ENCODE measurements at regions not wholly inside any gene's neighbourhood (a gene's known extent, or its start where the extent isn't known, plus 50 kb on each side); places are given as distances from the start of the nearest gene placed in this dataset.

- DNase-seq (ENCODE audit: low spot score) = no peak
- in situ Hi-C loops (cut with MboI; ENCODE audit: low sequenced_read_pairs, unreplicated experiment) = no loop called here
- TF ChIP-seq CTCF (IDR thresholded peaks at IDR 0.05; ENCODE audit: borderline replicate concordance, control extremely low read depth, extremely low read depth, insufficient read depth, missing control alignments) = no peak
These were observed 222.7 kb downstream of the IKZF2 start for GRCh38 chr2:212928681-212929080.

GRCh38 chr2:212926940-212927339 is 224.5 kb downstream of the IKZF2 start:
- in situ Hi-C loops (cut with MboI; ENCODE audit: low sequenced_read_pairs, unreplicated experiment) = no loop called here
- no peak for DNase-seq (ENCODE audit: low spot score)
- no peak for TF ChIP-seq CTCF (IDR thresholded peaks at IDR 0.05; ENCODE audit: borderline replicate concordance, control extremely low read depth, extremely low read depth, insufficient read depth, missing control alignments)

- in situ Hi-C loops (cut with MboI; ENCODE audit: low sequenced_read_pairs, unreplicated experiment) = no loop called here
- no peak for DNase-seq (ENCODE audit: low spot score)
- no peak for TF ChIP-seq CTCF (IDR thresholded peaks at IDR 0.05; ENCODE audit: borderline replicate concordance, control extremely low read depth, extremely low read depth, insufficient read depth, missing control alignments)
These were observed 228.0 kb downstream of the IKZF2 start for GRCh38 chr2:212923393-212923792.

GRCh38 chr2:212922701-212923100 is 228.7 kb downstream of the IKZF2 start:
- TF ChIP-seq CTCF (IDR thresholded peaks at IDR 0.05; ENCODE audit: borderline replicate concordance, control extremely low read depth, extremely low read depth, insufficient read depth, missing control alignments) = no peak
- in situ Hi-C loops (cut with MboI; ENCODE audit: low sequenced_read_pairs, unreplicated experiment) = no loop called here
- DNase-seq (ENCODE audit: low spot score) = no peak

- no peak for TF ChIP-seq CTCF (IDR thresholded peaks at IDR 0.05; ENCODE audit: borderline replicate concordance, control extremely low read depth, extremely low read depth, insufficient read depth, missing control alignments)
- in situ Hi-C loops (cut with MboI; ENCODE audit: low sequenced_read_pairs, unreplicated experiment) = no loop called here
- no peak for DNase-seq (ENCODE audit: low spot score)
These were observed 229.7 kb downstream of the IKZF2 start for GRCh38 chr2:212921711-212922110.

- TF ChIP-seq CTCF (IDR thresholded peaks at IDR 0.05; ENCODE audit: borderline replicate concordance, control extremely low read depth, extremely low read depth, insufficient read depth, missing control alignments) = no peak
- in situ Hi-C loops (cut with MboI; ENCODE audit: low sequenced_read_pairs, unreplicated experiment) = no loop called here
- no peak for DNase-seq (ENCODE audit: low spot score)
These were observed 230.4 kb downstream of the IKZF2 start for GRCh38 chr2:212921061-212921460.

GRCh38 chr2:212919238-212919637 is 232.2 kb downstream of the IKZF2 start:
- DNase-seq (ENCODE audit: low spot score) = no peak
- TF ChIP-seq CTCF (IDR thresholded peaks at IDR 0.05; ENCODE audit: borderline replicate concordance, control extremely low read depth, extremely low read depth, insufficient read depth, missing control alignments) = no peak
- in situ Hi-C loops (cut with MboI; ENCODE audit: low sequenced_read_pairs, unreplicated experiment) = no loop called here
